ENCODE measurements at regions not wholly inside any gene's neighbourhood (a gene's known extent, or its start where the extent isn't known, plus 50 kb on each side); places are given as distances from the start of the nearest gene placed in this dataset.

- no peak overlapping the region for H3K4me3 ChIP-seq (ENCODE audit: low read depth, low read length)
- ChIA-PET CTCF (no interaction called here), POLR2A (no interaction called here)
- TF ChIP-seq PRDM1 (tag by site-specific recombination; IDR thresholded peaks at IDR 0.05) (no peak), ZNF639 (tag by site-specific recombination; IDR thresholded peaks at IDR 0.05) (no peak), ZNF664 (tag by site-specific recombination; IDR thresholded peaks at IDR 0.05) (no peak), HIC1 (tag by site-specific recombination; IDR thresholded peaks at IDR 0.05) (no peak), ZNF10 (tag by site-specific recombination; IDR thresholded peaks at IDR 0.05) (no peak), ZSCAN4 (tag by site-specific recombination; IDR thresholded peaks at IDR 0.05) (no peak), ZNF2 (tag by site-specific recombination; IDR thresholded peaks at IDR 0.05) (no peak), ZNF449 (tag by site-specific recombination; IDR thresholded peaks at IDR 0.05) (no peak), ZNF202 (tag by site-specific recombination; IDR thresholded peaks at IDR 0.05; ENCODE audit: borderline replicate concordance) (no peak), ZNF169 (tag by site-specific recombination; IDR thresholded peaks at IDR 0.05) (no peak), ZNF146 (tag by site-specific recombination; IDR thresholded peaks at IDR 0.05) (no peak), ZBTB20 (tag by site-specific recombination; IDR thresholded peaks at IDR 0.05) (no peak), ZNF140 (tag by site-specific recombination; IDR thresholded peaks at IDR 0.05) (no peak), EGR2 (tag by site-specific recombination; IDR thresholded peaks at IDR 0.05; ENCODE audit: low read depth) (no peak), ZNF529 (tag by site-specific recombination; IDR thresholded peaks at IDR 0.05; ENCODE audit: insufficient replicate concordance) (no peak), ZFP37 (tag by site-specific recombination; IDR thresholded peaks at IDR 0.05) (no peak), ZNF18 (tag by site-specific recombination; IDR thresholded peaks at IDR 0.05) (no peak), ZNF707 (tag by site-specific recombination; IDR thresholded peaks at IDR 0.05) (no peak), ZNF791 (tag by site-specific recombination; IDR thresholded peaks at IDR 0.05) (no peak)
- no peak overlapping the region for H3K27ac ChIP-seq (ENCODE audit: extremely low read depth, low read depth, low read length)
- no peaks in the 10 kb centered on the region for H3K4me1 ChIP-seq (ENCODE audit: control insufficient read depth, insufficient read depth, low read length)
- H3K36me3 ChIP-seq (ENCODE audit: control insufficient read depth in 2 of 2, insufficient read depth in 1 of 2, low read length in 2 of 2) = no peaks in the 10 kb centered on the region
- no peaks in the 10 kb centered on the region for H3K9me3 ChIP-seq (ENCODE audit: control insufficient read depth, insufficient read depth, low read depth, low read length)
Measured at GRCh38 chr5:136710834-136711233, 345.5 kb upstream of the TRPC7 start.

- POLR2A ChIA-PET = no interaction called here
- CTCF ChIA-PET = interaction anchor here (0.7 kb wide), 1 partner anchor 463 kb away, joined by 3 read pairs; no protein-coding TSS in a partner anchor
- TF ChIP-seq ZFP37 (tag by site-specific recombination; IDR thresholded peaks at IDR 0.05) = no peak
- no peak for TF ChIP-seq ZNF777 (tag by site-specific recombination; IDR thresholded peaks at IDR 0.05; ENCODE audit: borderline replicate concordance)
- TF ChIP-seq PRDM4 (tag by site-specific recombination; IDR thresholded peaks at IDR 0.05) = no peak
- TF ChIP-seq ZNF211 (tag by site-specific recombination; IDR thresholded peaks at IDR 0.05; ENCODE audit: low read depth) = no peak
- TF ChIP-seq ZNF514 (tag by site-specific recombination; IDR thresholded peaks at IDR 0.05) = no peak
- no peak for TF ChIP-seq ZNF146 (tag by site-specific recombination; IDR thresholded peaks at IDR 0.05)
- TF ChIP-seq ZBTB26 (tag by site-specific recombination; optimal IDR thresholded peaks at IDR 0.05) = no peak
Measured at GRCh38 chr5:136703706-136704105, 338.4 kb upstream of the TRPC7 start.

More at GRCh38 chr5:136703706-136704105, 338.4 kb upstream of the TRPC7 start:
- Histone ChIP-seq H3K36me3 (ENCODE audit: control insufficient read depth in 2 of 2, insufficient read depth in 1 of 2, low read length in 2 of 2) (no peaks in the 10 kb centered on the region), H3K27ac (ENCODE audit: extremely low read depth, low read depth, low read length) (no peak overlapping the region), H3K9me3 (ENCODE audit: control insufficient read depth, insufficient read depth, low read depth, low read length) (no peaks in the 10 kb centered on the region), H3K4me1 (ENCODE audit: control insufficient read depth, insufficient read depth, low read length) (no peaks in the 10 kb centered on the region), H3K4me3 (ENCODE audit: low read depth, low read length) (no peak overlapping the region)

Data from HEK293 (cell line).